DOHH2 (cell line): ENCODE measurements at regions not wholly inside any gene's neighbourhood (a gene's known extent, or its start where the extent isn't known, plus 50 kb on each side); places are given as distances from the start of the nearest gene placed in this dataset.

Experiments
- EZH2phosphoT487 ChIP-seq: fragments of 200-600 bp; sonication (generic); IDR thresholded peaks from 2 replicates; pipeline ENCODE4 v1.6.1; 2017; ENCODE audit warnings: borderline replicate concordance, mild to moderate bottlenecking, antibody characterized with exemption, low read length, moderate library complexity, mixed read lengths
- TF ChIP-seq, protein P1 (sequence below): fragments of 200-600 bp; sonication (generic); IDR thresholded peaks from one replicate; pipeline ENCODE4 v1.5.1; 2014; ENCODE audit warnings: antibody characterized with exemption, mild to moderate bottlenecking, low read depth, low read length; ENCODE audit not compliant: poor library complexity, severe bottlenecking

DNA sequence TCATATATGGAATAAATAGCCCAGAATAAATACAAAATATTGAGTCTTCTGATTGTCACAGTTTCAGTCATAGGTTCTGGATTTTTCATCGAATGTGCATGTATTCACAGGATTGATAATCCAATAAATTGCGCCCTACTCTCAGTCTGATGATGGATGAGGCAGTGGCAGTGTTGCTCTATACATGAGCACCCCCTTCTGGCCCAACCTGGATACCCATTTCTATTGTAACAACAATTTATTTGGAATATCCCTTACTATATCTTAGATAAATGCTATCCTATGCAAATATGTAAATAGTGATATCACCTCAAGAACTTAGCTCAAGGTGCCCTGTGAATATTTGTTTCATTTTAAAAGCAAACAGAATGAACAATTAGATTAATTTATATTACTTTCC is 733.7 kb upstream of the PABPC4L start:
- TF ChIP-seq, protein P1, sequence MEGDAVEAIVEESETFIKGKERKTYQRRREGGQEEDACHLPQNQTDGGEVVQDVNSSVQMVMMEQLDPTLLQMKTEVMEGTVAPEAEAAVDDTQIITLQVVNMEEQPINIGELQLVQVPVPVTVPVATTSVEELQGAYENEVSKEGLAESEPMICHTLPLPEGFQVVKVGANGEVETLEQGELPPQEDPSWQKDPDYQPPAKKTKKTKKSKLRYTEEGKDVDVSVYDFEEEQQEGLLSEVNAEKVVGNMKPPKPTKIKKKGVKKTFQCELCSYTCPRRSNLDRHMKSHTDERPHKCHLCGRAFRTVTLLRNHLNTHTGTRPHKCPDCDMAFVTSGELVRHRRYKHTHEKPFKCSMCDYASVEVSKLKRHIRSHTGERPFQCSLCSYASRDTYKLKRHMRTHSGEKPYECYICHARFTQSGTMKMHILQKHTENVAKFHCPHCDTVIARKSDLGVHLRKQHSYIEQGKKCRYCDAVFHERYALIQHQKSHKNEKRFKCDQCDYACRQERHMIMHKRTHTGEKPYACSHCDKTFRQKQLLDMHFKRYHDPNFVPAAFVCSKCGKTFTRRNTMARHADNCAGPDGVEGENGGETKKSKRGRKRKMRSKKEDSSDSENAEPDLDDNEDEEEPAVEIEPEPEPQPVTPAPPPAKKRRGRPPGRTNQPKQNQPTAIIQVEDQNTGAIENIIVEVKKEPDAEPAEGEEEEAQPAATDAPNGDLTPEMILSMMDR: peak; percentile 38
- no peak for TF ChIP-seq EZH2phosphoT487
